T-helper 2 cell (primary cell): ENCODE measurements at regions not wholly inside any gene's neighbourhood (a gene's known extent, or its start where the extent isn't known, plus 50 kb on each side); places are given as distances from the start of the nearest gene placed in this dataset.
A peak's percentile ranks its signal among the peaks of the same experiment; 100 is the strongest.

Experiments
- DNase-seq, 5 experiments: peaks; one replicate each; pipeline versions ENCODE4 v3.0.0 to v3.0.0-alpha.2; 2012 to 2022

DNA sequence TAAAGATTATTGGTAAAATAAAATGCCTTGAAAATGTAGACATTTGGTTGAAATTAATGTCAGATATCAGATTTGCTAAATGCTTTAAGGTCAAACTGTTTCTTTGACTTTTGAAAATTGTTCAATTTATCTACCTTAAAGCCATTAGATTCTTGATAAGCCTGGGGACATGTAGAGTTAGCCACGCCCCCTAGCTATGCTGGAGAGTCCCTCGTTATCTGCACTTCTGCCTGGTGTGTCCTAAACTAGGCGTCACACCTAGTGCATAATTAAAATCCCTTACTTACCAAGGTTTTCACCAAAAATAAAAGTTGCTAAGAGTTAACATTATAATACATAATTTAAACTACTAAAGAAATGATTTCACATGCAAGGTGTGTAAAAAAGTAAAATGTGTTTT lies 79.5 kb downstream of the EGLN3 start:
- no peak for DNase-seq

DNA sequence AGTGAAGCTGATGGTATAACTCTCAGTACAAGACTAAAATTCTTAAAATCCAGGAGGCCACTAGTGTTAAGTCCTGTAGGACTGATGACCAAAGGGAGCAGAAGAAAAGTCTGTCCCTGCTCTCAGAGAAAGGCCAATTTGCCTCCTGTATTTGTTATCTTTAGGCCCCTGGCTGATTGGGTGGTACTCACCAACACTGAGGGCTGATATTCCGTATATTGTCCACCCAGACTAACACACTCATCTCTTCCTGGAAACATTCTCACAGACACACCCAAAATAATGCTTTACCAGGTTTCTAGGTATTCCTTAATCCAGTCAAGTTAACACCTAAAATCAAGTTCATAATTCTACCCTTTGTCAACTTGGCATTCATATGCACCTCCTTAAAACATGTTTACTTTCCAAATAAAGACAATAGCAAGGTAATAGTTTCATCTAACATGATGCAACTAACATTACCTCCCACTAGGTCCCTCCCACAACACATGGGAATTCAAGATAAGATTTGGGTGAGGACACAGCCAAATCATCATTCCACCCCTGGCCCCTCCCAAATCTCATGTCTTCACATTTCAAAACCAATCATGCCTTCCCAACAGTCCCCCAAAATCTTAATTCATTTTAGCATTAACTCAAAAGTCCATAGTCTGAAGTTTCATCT lies 84.3 kb downstream of the EGLN3 start:
- no peak for DNase-seq

DNA sequence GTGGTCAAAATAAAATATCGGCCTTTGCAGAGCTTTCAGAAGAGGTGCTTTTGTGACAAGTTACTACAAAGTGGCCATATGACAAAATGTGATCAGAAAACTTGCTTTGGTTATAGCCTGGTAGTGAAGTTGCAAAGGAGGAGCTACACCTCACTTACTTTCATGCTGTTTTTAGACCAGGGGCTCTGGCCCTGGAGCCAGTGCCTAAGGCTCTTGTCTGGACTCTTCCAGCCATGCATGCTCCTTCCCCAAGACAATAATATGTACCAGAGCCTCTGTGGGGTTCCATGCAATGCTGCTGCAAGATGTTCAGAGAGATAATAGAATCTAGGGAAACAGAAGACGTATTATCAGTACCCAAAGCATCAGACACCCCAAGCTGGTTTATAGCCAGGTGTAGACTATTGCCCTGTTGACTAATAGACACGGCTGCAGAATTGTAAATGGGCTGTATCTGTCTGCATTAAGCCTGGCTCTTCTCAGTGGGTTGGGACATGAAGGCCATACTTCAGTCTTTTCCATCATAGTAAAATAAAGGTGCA lies 88.5 kb downstream of the EGLN3 start:
- DNase-seq = no peak

DNA sequence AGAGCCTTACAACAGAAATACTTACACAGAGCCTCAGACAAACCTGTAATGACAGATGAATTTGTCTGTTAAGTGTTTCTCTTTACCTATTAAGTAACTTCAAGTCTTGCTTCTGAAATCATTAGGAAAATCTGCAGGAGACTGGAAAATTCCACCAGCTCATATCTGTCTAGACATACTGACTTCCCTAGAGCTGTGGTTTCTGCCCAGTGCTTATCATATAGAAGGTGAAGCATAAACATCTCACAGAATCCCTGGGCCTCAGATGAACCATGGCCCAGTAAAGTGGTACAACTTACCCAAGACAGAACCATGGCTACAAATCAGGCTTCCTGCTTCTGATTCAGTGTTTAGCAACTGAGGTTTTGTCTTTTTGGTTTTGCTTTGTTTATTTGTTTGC lies 91.6 kb downstream of the EGLN3 start:
- peak in 1 of 5 experiments; percentile 39 for DNase-seq

DNA sequence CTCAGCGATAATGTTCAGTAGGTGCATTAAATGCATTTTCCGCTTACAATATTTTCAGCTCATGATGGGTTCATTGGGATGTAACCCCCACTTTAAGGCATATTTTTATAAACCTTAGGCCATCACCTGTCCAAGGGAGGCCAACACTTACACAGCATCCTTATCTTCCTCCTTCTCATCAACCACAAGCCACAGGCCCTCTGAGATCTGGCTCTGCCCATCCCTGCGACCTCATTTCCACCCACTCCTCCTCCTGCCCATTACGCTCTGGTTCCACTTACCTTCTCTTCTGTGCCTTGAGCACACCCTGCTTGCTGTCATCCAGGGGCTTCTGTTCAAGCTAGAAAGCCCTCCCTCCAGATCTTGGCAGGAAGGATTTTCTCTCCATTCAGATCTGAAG lies 93.2 kb downstream of the EGLN3 start:
- DNase-seq = peak in 1 of 5 experiments; percentile 30

DNA sequence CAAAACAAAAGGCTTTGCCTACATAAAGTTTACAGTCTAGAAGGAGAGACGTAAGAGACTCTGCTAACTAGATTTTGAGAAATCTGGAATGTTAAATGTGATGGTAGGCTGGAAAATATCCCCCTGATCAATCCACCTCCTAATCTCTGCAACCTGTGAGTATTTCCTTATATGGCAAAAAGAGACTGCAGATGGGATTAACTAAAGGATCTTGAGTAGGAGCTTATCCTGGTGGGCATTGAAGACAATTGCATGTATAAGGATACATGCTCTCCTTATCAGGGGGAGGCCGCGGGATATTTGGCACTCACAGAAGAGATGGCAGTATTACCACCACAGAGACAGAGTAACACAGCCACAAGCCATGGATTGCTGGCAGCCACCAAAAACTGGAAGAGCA lies 95.2 kb downstream of the EGLN3 start:
- DNase-seq = no peak
